LNCAP (cell line): ENCODE measurements at regions not wholly inside any gene's neighbourhood (a gene's known extent, or its start where the extent isn't known, plus 50 kb on each side); places are given as distances from the start of the nearest gene placed in this dataset.

Experiments
- TF ChIP-seq, protein P1 (sequence below): fragments of 450-650 bp; IDR thresholded peaks from 2 replicates; pipeline ENCODE4 v1.5.1; 2017; ENCODE audit warnings: mild to moderate bottlenecking

DNA sequence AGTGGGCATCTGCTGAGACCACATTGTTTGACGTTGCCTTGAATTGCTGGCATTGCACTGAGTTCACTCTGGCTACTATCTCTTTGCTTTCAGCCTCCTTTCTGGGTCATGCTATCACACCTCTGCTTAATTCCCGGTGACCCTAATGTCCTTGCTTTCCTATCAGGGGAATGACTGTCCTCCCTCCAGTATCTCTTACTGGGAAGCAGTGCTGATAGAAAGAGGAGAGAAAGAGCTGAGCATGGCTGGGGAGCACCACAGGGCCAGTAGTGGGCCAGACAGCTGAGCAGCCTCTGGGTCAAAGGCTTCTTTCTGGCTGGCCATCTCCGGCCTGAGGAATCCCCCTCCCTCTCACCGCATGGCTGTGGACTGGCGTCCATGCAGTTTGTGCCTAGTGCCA lies 428.7 kb downstream of the INHBA start:
- TF ChIP-seq, protein P1, sequence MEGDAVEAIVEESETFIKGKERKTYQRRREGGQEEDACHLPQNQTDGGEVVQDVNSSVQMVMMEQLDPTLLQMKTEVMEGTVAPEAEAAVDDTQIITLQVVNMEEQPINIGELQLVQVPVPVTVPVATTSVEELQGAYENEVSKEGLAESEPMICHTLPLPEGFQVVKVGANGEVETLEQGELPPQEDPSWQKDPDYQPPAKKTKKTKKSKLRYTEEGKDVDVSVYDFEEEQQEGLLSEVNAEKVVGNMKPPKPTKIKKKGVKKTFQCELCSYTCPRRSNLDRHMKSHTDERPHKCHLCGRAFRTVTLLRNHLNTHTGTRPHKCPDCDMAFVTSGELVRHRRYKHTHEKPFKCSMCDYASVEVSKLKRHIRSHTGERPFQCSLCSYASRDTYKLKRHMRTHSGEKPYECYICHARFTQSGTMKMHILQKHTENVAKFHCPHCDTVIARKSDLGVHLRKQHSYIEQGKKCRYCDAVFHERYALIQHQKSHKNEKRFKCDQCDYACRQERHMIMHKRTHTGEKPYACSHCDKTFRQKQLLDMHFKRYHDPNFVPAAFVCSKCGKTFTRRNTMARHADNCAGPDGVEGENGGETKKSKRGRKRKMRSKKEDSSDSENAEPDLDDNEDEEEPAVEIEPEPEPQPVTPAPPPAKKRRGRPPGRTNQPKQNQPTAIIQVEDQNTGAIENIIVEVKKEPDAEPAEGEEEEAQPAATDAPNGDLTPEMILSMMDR = no peak

DNA sequence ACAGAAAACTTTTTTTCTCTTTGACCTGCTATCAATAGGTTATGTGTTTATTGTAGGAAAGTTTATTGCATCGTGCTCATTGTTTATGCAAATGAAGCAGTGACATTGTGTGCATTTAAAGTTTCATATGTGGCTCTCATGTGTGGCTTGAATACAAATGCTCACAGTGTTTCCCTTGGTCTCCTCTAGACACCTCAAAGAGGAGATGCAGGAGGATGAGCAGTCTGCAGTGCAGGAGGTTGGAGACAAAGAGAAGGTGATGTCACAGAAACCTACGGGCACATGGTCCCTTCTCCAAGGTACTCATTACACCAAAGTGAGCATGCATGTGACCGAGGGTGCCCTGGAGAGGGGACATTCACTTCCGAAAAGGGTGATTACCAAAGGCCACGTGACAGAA lies 430.2 kb downstream of the INHBA start:
- TF ChIP-seq, protein P1 = no peak

DNA sequence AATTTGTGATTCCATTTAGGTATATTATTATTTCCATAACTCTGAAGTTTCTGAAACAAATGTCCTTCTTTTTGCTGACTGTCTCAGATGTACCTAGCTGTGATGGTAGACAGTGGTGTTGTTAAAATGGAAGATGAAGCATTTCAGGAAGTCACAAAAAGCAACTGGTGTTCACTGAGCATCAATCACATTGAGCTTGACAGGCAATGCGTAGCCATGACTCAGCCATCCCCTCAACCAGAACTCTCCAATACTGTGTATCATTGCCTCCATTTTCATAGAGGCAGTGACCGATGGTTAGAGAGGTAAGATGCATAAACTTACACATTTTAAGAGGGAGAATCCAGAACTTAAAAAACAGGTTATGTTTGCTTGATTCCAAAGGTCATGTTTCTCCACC lies 434.0 kb downstream of the INHBA start:
- TF ChIP-seq, protein P1 = no peak

DNA sequence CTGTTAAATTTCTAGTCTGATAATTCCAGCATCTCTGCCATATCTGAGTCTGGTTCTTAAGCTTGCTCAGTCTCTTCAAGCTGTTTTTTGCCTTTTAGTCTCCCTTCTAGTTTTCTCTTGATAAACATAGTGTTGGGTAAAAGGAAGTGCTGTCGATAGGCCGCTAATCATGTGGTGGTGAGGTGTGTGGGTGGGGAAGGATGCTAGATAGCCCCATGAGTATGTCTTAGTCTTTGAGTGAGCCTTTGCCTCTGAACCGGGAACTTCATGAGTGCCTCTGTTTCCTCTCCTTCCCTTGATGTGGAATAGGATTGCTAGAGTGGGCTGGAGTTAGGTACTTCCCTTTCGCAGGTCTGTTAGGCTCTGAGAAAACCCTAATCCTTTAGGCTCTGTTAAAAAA lies 441.8 kb downstream of the INHBA start:
- TF ChIP-seq, protein P1 = no peak

DNA sequence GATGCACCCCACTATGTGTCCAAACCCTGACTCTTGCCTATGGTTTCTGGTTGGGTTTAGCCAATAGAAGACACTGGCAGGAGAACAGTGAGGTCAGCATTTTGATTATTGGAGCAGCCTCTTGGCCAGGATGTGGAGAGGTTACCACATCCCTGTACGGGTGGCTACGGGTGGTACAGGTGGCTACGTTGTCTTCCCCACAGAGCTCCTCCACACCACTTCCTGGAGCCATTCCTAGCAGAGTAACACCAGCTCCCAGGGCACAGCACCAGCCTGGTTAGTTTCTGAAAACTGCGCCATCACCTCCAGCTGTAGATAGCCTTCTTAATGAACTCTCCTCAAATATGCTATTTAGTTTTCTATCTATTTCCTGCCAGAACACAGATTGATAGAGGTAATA lies 445.2 kb downstream of the INHBA start:
- TF ChIP-seq, protein P1 = no peak

DNA sequence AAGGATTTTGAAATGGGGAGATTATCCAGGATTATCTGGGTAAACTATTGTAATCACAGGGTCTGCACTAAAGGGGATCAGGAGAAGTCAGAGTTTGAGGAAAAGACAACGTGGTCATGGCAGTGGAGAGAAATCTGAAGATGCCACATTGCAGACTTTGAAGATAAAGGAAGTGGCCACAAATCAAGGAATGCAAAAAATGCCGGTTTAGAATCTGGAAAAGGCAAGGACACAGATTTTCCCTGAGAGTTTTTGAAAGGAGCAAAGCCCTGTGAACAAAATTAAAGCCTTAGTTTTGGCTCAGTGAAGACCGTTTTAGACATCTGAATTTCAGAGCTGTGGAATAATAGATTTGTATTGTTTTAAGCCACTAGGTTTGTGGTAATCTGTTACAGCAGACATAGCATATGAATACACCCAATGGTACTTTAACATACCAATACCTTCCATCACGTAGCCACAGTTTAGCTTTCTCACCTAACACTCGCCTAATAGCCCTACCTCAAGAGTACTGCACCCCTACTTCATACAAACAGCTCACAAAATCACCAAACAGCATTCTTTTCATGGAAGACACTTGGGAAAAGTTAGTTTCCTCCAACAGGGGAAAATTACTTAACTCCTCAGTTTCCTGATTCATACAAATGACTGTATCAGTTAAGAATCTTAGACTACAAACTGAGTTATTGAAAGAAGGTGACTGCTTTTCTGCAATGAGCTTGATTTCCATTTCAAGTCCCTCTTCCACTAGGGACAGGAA lies 446.5 kb downstream of the INHBA start:
- TF ChIP-seq, protein P1 = no peak

DNA sequence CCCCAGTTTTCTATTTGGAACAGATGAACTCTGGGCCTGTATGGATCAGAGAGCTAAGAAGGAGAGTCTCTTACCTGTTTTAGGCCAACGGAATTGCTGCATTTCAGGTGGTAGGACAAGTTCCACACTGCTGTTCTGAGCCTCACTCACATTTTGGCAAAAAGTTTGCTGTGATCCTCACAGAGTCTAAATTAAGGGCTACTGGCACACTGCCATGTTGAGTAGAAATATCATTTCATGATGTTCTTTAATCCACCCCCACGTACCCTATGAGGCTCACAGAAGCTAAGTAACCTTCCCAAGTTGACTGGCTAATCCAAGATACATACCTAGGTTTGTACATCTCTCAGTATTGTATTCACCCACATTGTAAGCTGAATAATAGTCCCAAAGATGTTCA lies 447.2 kb downstream of the INHBA start:
- TF ChIP-seq, protein P1 = no peak

DNA sequence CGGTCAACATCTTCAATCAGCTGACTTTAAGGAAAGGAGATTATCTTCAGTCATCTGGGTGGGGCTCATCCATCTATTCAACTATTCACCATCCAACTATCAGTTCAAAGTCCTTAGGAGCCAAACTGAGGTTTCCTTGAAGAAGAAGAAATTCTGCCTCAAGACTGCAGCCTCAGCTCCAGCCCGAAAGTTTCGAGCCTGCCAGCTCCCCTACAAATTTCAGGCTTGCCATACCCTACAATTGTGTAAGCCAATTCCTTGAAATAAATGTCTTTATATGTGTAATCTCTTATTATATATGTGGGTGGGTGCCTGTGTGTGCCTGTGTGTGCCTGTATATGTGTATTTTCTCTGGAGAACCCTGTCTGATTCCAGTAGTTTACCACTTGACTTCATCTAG lies 447.8 kb downstream of the INHBA start:
- TF ChIP-seq, protein P1 = no peak
